ENCODE measurements at regions not wholly inside any gene's neighbourhood (a gene's known extent, or its start where the extent isn't known, plus 50 kb on each side); places are given as distances from the start of the nearest gene placed in this dataset.

GRCh38 chr2:107542314-107542740, 284.4 kb upstream of the RGPD4 start:
- ChIA-PET CTCF (no interaction called here), POLR2A (ENCODE audit: low non-redundant PET) (no interaction called here)
- no peak for DNase-seq (ENCODE audit: low spot score)
- intact Hi-C loops (cut with micrococcal nuclease; ENCODE audit: unreplicated experiment) = no loop called here
- no TSS peak for BruUV-seq (replicated peaks)
- no peak for TF ChIP-seq CTCF (conservative IDR thresholded peaks at IDR 0.05; ENCODE audit: low read depth, low read length)
- no peak for TF ChIP-seq EZH2 (IDR thresholded peaks at IDR 0.05; ENCODE audit: borderline replicate concordance, low read depth, low read length, poor library complexity, severe bottlenecking)
- H3K4me1 ChIP-seq (ENCODE audit: insufficient read depth, low read length, poor library complexity, severe bottlenecking) = no peaks in the 10 kb centered on the region
- H3K27me3 ChIP-seq (replicated peaks; ENCODE audit: insufficient read depth, low read depth, low read length, poor library complexity) = no peaks in the 10 kb centered on the region
- no peak overlapping the region for H3K4me3 ChIP-seq (ENCODE audit: low read depth, low read length, poor library complexity, severe bottlenecking)
- no peak overlapping the region for H3K27ac ChIP-seq (ENCODE audit: low read depth, low read length, poor library complexity, severe bottlenecking)
- peaks cover 13% of the 10 kb centered on the region for H3K9me3 ChIP-seq (ENCODE audit: low read depth, low read length, poor library complexity, severe bottlenecking)
- no peaks in the 10 kb centered on the region for H3K36me3 ChIP-seq (ENCODE audit: insufficient read depth, low read length, poor library complexity, severe bottlenecking)

- no peak overlapping the region for H3K27ac ChIP-seq (ENCODE audit: low read depth, low read length, poor library complexity, severe bottlenecking)
- H3K4me1 ChIP-seq (ENCODE audit: insufficient read depth, low read length, poor library complexity, severe bottlenecking) = no peaks in the 10 kb centered on the region
- ChIA-PET POLR2A (ENCODE audit: low non-redundant PET) (no interaction called here), CTCF (no interaction called here)
- no peak for TF ChIP-seq EZH2 (IDR thresholded peaks at IDR 0.05; ENCODE audit: borderline replicate concordance, low read depth, low read length, poor library complexity, severe bottlenecking)
- no peak for TF ChIP-seq CTCF (conservative IDR thresholded peaks at IDR 0.05; ENCODE audit: low read depth, low read length)
- no TSS peak for BruUV-seq (replicated peaks)
- no peak for DNase-seq (ENCODE audit: low spot score)
- H3K36me3 ChIP-seq (ENCODE audit: insufficient read depth, low read length, poor library complexity, severe bottlenecking) = no peaks in the 10 kb centered on the region
- peaks cover 14% of the 10 kb centered on the region for H3K9me3 ChIP-seq (ENCODE audit: low read depth, low read length, poor library complexity, severe bottlenecking)
- intact Hi-C loops (cut with micrococcal nuclease; ENCODE audit: unreplicated experiment) = no loop called here
- H3K27me3 ChIP-seq (replicated peaks; ENCODE audit: insufficient read depth, low read depth, low read length, poor library complexity) = no peaks in the 10 kb centered on the region
- H3K4me3 ChIP-seq (ENCODE audit: low read depth, low read length, poor library complexity, severe bottlenecking) = no peak overlapping the region
Observed at GRCh38 chr2:107543793-107544192, 282.9 kb upstream of the RGPD4 start.

- no peaks in the 10 kb centered on the region for H3K27me3 ChIP-seq (replicated peaks; ENCODE audit: insufficient read depth, low read depth, low read length, poor library complexity)
- TF ChIP-seq EZH2 (IDR thresholded peaks at IDR 0.05; ENCODE audit: borderline replicate concordance, low read depth, low read length, poor library complexity, severe bottlenecking) = no peak
- TF ChIP-seq CTCF (conservative IDR thresholded peaks at IDR 0.05; ENCODE audit: low read depth, low read length) = no peak
- ChIA-PET CTCF (no interaction called here), POLR2A (ENCODE audit: low non-redundant PET) (no interaction called here)
- no peaks in the 10 kb centered on the region for H3K36me3 ChIP-seq (ENCODE audit: insufficient read depth, low read length, poor library complexity, severe bottlenecking)
- DNase-seq (ENCODE audit: low spot score) = no peak
- peaks cover 17% of the 10 kb centered on the region for H3K9me3 ChIP-seq (ENCODE audit: low read depth, low read length, poor library complexity, severe bottlenecking)
- H3K4me3 ChIP-seq (ENCODE audit: low read depth, low read length, poor library complexity, severe bottlenecking) = no peak overlapping the region
- no TSS peak for BruUV-seq (replicated peaks)
- H3K4me1 ChIP-seq (ENCODE audit: insufficient read depth, low read length, poor library complexity, severe bottlenecking) = no peaks in the 10 kb centered on the region
- no peak overlapping the region for H3K27ac ChIP-seq (ENCODE audit: low read depth, low read length, poor library complexity, severe bottlenecking)
- intact Hi-C loops (cut with micrococcal nuclease; ENCODE audit: unreplicated experiment) = no loop called here
Observed at GRCh38 chr2:107545066-107545465, 281.6 kb upstream of the RGPD4 start.

Data from A673 (cell line).